Esophagus muscularis mucosa (tissue), 4 donors: ENCODE measurements at regions not wholly inside any gene's neighbourhood (a gene's known extent, or its start where the extent isn't known, plus 50 kb on each side); places are given as distances from the start of the nearest gene placed in this dataset.

ENCODE experiments used
- DNase-seq: peaks from one replicate; pipeline ENCODE4 v3.0.0-alpha.2; 2017; ENCODE audit errors: extremely low spot score
- H3K27ac ChIP-seq, 4 donors: fragments of 200-600 bp; sonication (generic); replicated peaks in 1 of 4; 1 replicate in 3 of 4; 2 replicates in 1 of 4; pipeline ENCODE4 v1.5.1; 2016 to 2019; ENCODE audit warnings: mild to moderate bottlenecking in 1 of 4
- H3K27me3 ChIP-seq, 4 donors: fragments of 200-600 bp; sonication (generic); one replicate each; pipeline versions ENCODE4 v1.5.1 to v1.6.0; 2016 to 2019
- H3K36me3 ChIP-seq, 4 donors: fragments of 200-600 bp; sonication (generic); one replicate each; pipeline ENCODE4 v1.5.1; 2016 to 2019
- H3K4me1 ChIP-seq, 4 donors: fragments of 200-600 bp; sonication (generic); one replicate each; pipeline ENCODE4 v1.5.1; 2016 to 2019
- H3K4me3 ChIP-seq, 4 donors: fragments of 200-600 bp; sonication (generic); 1 replicate in 2 of 4; 2 replicates in 2 of 4; pipeline ENCODE4 v1.5.1; 2016 to 2019; ENCODE audit warnings: mild to moderate bottlenecking in 4 of 4, moderate library complexity in 1 of 4
- H3K9me3 ChIP-seq, 4 donors: fragments of 200-600 bp; sonication (generic); 1 replicate in 3 of 4; 2 replicates in 1 of 4; pipeline ENCODE4 v1.5.1; 2016 to 2019
- CTCF ChIP-seq, 3 experiments: fragments of 200-600 bp in 2 of 3; fragments of 450-650 bp in 1 of 3; sonication (generic) in 2 of 3; IDR thresholded peaks; one replicate each; pipeline ENCODE4 v1.5.1; 2017 to 2019; ENCODE audit warnings: antibody characterized with exemption in 3 of 3, mild to moderate bottlenecking in 2 of 3, moderate library complexity in 1 of 3
- EP300 ChIP-seq: sonication (generic); formaldehyde crosslinking; IDR thresholded peaks from one replicate; pipeline ENCODE4 v1.6.1; 2017; ENCODE audit warnings: antibody characterized with exemption
- POLR2A ChIP-seq: fragments of 450-650 bp; IDR thresholded peaks from one replicate; pipeline ENCODE4 v1.6.1; 2017; ENCODE audit warnings: antibody characterized with exemption, moderate library complexity, mild to moderate bottlenecking, low read depth
- POLR2AphosphoS5 ChIP-seq, 2 donors: sonication (generic); formaldehyde crosslinking; IDR thresholded peaks; one replicate each; pipeline ENCODE4 v1.6.1; 2017; ENCODE audit warnings: antibody characterized with exemption in 2 of 2
- WGBS: methylation state at CpG from one replicate; pipeline ENCODE4 v1.1.5; 2018; 5-methylcytosine and 5-hydroxymethylcytosine counted together
- intact Hi-C: fragments of 100-400 bp; cut with DNase I; formaldehyde crosslinking; loops from one replicate; pipeline ENCODE4 v1.15.1; 2023

DNA sequence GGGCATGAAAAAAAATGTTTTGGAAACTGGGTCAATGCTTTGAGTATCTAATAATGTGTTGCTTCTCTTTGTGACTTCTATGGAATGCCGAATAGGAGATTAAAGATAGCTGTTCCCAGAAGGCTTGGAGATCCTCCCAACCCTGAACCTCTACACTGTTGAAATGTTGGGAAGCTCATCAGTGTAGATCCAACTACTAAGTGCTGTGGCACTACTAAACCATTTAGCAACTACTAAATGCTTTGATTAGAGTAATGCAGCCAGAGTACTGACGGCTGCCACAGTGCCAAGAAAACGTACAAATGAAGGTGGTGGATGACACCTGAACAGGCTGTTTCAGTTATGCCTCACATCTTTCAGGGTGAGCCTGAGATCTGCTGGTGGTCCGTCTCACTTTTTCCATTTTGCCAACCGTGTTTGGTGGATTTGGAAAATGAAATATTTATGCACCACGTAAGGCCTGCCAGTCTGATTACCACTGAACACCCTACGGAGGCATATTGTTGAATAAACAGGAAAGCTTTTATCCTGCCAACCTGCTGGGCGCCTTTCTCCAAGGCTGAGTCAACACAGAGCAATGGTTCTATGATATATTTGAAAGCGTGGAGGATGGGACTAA lies 938.0 kb upstream of the FLRT2 start:
- Histone ChIP-seq H3K4me1 (no peaks in the 10 kb centered on the region), H3K27me3 (no peaks in the 10 kb centered on the region), H3K9me3 (no peaks in the 10 kb centered on the region), H3K4me3 (no peak overlapping the region), H3K36me3 (no peaks in the 10 kb centered on the region), H3K27ac (no peak overlapping the region)
- DNase-seq = no peak
- 82% methylated on average over 7 of the region's 9 CpGs for WGBS
- TF ChIP-seq CTCF (IDR thresholded peaks at IDR 0.05) (no peak), POLR2AphosphoS5 (IDR thresholded peaks at IDR 0.05) (no peak), EP300 (no peak), POLR2A (no peak)
- intact Hi-C loops = no loop called here

- Histone ChIP-seq H3K27me3 (no peaks in the 10 kb centered on the region), H3K4me1 (no peaks in the 10 kb centered on the region), H3K36me3 (no peaks in the 10 kb centered on the region), H3K9me3 (no peaks in the 10 kb centered on the region), H3K4me3 (no peak overlapping the region), H3K27ac (no peak overlapping the region)
- TF ChIP-seq POLR2A (no peak), EP300 (no peak), POLR2AphosphoS5 (IDR thresholded peaks at IDR 0.05) (no peak), CTCF (IDR thresholded peaks at IDR 0.05) (no peak)
- intact Hi-C loops = no loop called here
- WGBS = 62% methylated on average over 2 of the region's 2 CpGs
- no peak for DNase-seq
These were observed 937.2 kb upstream of the FLRT2 start for GRCh38 chr14:84592770-84593169.

GRCh38 chr14:84610086-84610485 lies 919.9 kb upstream of the FLRT2 start:
- Histone ChIP-seq H3K36me3 (no peaks in the 10 kb centered on the region), H3K27me3 (no peaks in the 10 kb centered on the region), H3K9me3 (no peaks in the 10 kb centered on the region), H3K27ac (no peak overlapping the region), H3K4me3 (no peak overlapping the region), H3K4me1 (no peaks in the 10 kb centered on the region)
- TF ChIP-seq POLR2A = no peak
- no peak for TF ChIP-seq EP300
- no peak for TF ChIP-seq CTCF (IDR thresholded peaks at IDR 0.05)
- no peak for TF ChIP-seq POLR2AphosphoS5 (IDR thresholded peaks at IDR 0.05)
- DNase-seq = no peak
- WGBS = 88% methylated on average over 2 of the region's 2 CpGs
- intact Hi-C loops = no loop called here

DNA sequence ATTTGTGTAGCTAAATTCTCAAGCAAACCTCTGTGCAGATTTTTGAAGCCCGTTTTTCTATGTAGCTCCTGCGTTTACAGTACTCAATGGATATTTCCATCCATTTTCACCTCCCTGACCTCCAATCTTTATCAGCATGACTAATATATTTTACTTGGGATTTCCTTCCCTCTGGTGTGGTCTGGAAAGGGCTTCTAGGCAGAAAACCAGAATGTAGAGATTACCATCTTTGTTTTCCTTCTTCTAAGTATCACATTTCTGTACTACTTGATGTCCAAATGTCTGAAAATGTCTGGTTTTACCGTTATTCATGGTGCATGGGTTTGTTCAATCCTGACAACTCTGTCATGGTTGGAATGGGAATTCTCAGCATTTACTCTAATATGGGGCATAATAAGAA lies 907.6 kb upstream of the FLRT2 start:
- DNase-seq = no peak
- H3K27me3 ChIP-seq = no peaks in the 10 kb centered on the region
- H3K4me3 ChIP-seq = no peak overlapping the region
- WGBS = 70% methylated on average over 3 of the region's 3 CpGs
- no peak overlapping the region for H3K27ac ChIP-seq
- intact Hi-C loops = no loop called here
- TF ChIP-seq EP300 (no peak), POLR2AphosphoS5 (IDR thresholded peaks at IDR 0.05) (no peak), CTCF (IDR thresholded peaks at IDR 0.05) (no peak), POLR2A (no peak)
- no peaks in the 10 kb centered on the region for H3K4me1 ChIP-seq
- peaks cover 0 to 4% (median 0%) of the 10 kb centered on the region in 4 donors for H3K9me3 ChIP-seq
- no peaks in the 10 kb centered on the region for H3K36me3 ChIP-seq

GRCh38 chr14:84643446-84643845 lies 886.5 kb upstream of the FLRT2 start:
- 74% methylated on average over 3 of the region's 3 CpGs for WGBS
- H3K27ac ChIP-seq = no peak overlapping the region
- DNase-seq = no peak
- no peak for TF ChIP-seq POLR2AphosphoS5 (IDR thresholded peaks at IDR 0.05)
- TF ChIP-seq POLR2A = no peak
- no peak for TF ChIP-seq CTCF (IDR thresholded peaks at IDR 0.05)
- no peak for TF ChIP-seq EP300
- H3K4me1 ChIP-seq = no peaks in the 10 kb centered on the region
- no peak overlapping the region for H3K4me3 ChIP-seq
- no peaks in the 10 kb centered on the region for H3K9me3 ChIP-seq
- intact Hi-C loops = no loop called here
- no peaks in the 10 kb centered on the region for H3K27me3 ChIP-seq
- H3K36me3 ChIP-seq = no peaks in the 10 kb centered on the region
